ENCODE measurements at regions not wholly inside any gene's neighbourhood (a gene's known extent, or its start where the extent isn't known, plus 50 kb on each side); places are given as distances from the start of the nearest gene placed in this dataset.

DNA sequence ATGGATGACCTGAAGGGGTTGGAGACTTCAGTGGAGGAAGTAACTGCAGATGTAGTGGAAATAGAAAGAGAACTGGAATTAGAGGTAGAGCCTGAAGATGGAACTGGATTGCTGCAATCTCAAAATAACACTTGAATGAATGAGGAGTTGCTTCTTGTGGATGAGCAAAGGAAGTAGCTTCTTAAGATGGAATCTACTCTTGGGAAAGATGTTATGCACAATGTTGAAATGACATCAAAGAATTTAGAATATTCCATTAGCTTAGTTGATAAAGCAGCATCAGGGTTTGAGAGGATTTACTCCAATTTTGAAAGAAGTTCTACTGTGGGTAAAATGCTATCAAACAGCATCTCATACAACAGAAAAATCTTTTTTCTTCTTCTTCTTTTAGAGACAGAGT, 186.4 kb upstream of the PRKD1 start:
- H3K36me3 ChIP-seq (ENCODE audit: control insufficient read depth, insufficient read depth, low read length), result no peaks in the 10 kb centered on the region
- no peaks in the 10 kb centered on the region for H3K4me1 Mint-ChIP-seq
- H3K27ac ChIP-seq (ENCODE audit: insufficient read depth, low read length, poor library complexity, severe bottlenecking), result no peak overlapping the region
- no peak for DNase-seq
- no peaks in the 10 kb centered on the region for H3K9me3 ChIP-seq (ENCODE audit: control insufficient read depth in 2 of 2, low read length in 2 of 2)
- H3K4me3 Mint-ChIP-seq, result no peak overlapping the region
- no peak for ATAC-seq (ENCODE audit: low read depth in 2 of 2)
- H3K27me3 Mint-ChIP-seq, result no peaks in the 10 kb centered on the region
- no peak overlapping the region for H3K27ac Mint-ChIP-seq
- no peaks in the 10 kb centered on the region for H3K4me1 ChIP-seq (ENCODE audit: control insufficient read depth, insufficient read depth, low read length, poor library complexity, severe bottlenecking)
- H3K27me3 ChIP-seq (ENCODE audit: control insufficient read depth, insufficient read depth, low read length), result no peaks in the 10 kb centered on the region
- no peaks in the 10 kb centered on the region for H3K36me3 Mint-ChIP-seq
- peaks cover 0 to 7% (median 3%) of the 10 kb centered on the region in 7 donors for H3K9me3 Mint-ChIP-seq
- H3K4me3 ChIP-seq (ENCODE audit: low read depth, low read length), result no peak overlapping the region

- H3K4me1 Mint-ChIP-seq, result no peaks in the 10 kb centered on the region
- ATAC-seq (ENCODE audit: low read depth in 2 of 2), result no peak
- peaks cover 0 to 7% (median 3%) of the 10 kb centered on the region in 7 donors for H3K9me3 Mint-ChIP-seq
Observed at GRCh38 chr14:30115756-30116155, 188.1 kb upstream of the PRKD1 start.

GRCh38 chr14:30118992-30119640, 191.5 kb upstream of the PRKD1 start:
- no peak overlapping the region for H3K4me3 ChIP-seq (ENCODE audit: low read depth, low read length)
- Mint-ChIP-seq H3K9me3 (peaks cover 0 to 4% (median 0%) of the 10 kb centered on the region in 7 donors), H3K4me1 (no peaks in the 10 kb centered on the region), H3K27me3 (peaks cover 4% of the 10 kb centered on the region), H3K27ac (no peak overlapping the region), H3K4me3 (no peak overlapping the region), H3K36me3 (no peaks in the 10 kb centered on the region)
- H3K9me3 ChIP-seq (ENCODE audit: control insufficient read depth in 2 of 2, low read length in 2 of 2), result no peaks in the 10 kb centered on the region
- no peaks in the 10 kb centered on the region for H3K36me3 ChIP-seq (ENCODE audit: control insufficient read depth, insufficient read depth, low read length)
- no peaks in the 10 kb centered on the region for H3K4me1 ChIP-seq (ENCODE audit: control insufficient read depth, insufficient read depth, low read length, poor library complexity, severe bottlenecking)
- ATAC-seq (ENCODE audit: low read depth in 2 of 2) (no peak), DNase-seq (no peak)
- H3K27ac ChIP-seq (ENCODE audit: insufficient read depth, low read length, poor library complexity, severe bottlenecking), result no peak overlapping the region
- H3K27me3 ChIP-seq (ENCODE audit: control insufficient read depth, insufficient read depth, low read length), result no peaks in the 10 kb centered on the region

More at GRCh38 chr14:30115756-30116155, 188.1 kb upstream of the PRKD1 start:
- no peak for DNase-seq
- Mint-ChIP-seq H3K4me3 (no peak overlapping the region), H3K27ac (no peak overlapping the region), H3K36me3 (no peaks in the 10 kb centered on the region), H3K27me3 (peaks cover 4% of the 10 kb centered on the region)
- no peaks in the 10 kb centered on the region for H3K4me1 ChIP-seq (ENCODE audit: control insufficient read depth, insufficient read depth, low read length, poor library complexity, severe bottlenecking)
- no peak overlapping the region for H3K4me3 ChIP-seq (ENCODE audit: low read depth, low read length)
- H3K27me3 ChIP-seq (ENCODE audit: control insufficient read depth, insufficient read depth, low read length), result no peaks in the 10 kb centered on the region
- no peaks in the 10 kb centered on the region for H3K36me3 ChIP-seq (ENCODE audit: control insufficient read depth, insufficient read depth, low read length)
- no peak overlapping the region for H3K27ac ChIP-seq (ENCODE audit: insufficient read depth, low read length, poor library complexity, severe bottlenecking)
- H3K9me3 ChIP-seq (ENCODE audit: control insufficient read depth in 2 of 2, low read length in 2 of 2), result no peaks in the 10 kb centered on the region

DNA sequence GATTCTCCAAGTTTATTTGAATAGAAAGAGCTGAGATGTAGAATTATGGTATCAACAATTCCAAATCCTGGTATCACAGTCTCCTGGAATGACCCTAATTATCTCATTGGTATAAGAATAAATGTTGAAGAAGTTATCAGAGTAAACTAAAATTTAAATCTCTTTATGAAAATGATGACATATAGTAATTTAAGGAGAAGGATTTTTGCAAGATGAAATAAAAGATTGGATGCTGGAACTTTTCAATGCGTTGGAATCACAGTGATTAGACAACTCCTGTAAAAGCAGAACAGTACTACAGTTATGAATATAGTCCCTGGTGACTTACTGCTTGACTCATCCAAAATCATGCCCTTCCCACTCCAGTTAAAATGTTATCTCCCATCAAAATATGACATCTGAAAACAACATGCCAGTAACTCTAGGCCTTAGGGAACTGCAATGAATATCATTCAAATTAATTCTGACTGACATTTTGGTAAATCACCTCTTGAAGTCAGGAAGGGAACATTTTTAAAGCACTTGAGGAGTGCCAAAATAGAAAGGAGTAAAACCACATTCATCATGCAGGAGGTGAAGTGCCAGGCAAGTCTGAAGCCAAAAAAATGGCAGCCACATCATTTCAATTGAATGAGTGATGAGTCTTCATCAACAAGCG, 197.8 kb upstream of the PRKD1 start:
- H3K4me3 ChIP-seq (ENCODE audit: low read depth, low read length), result no peak overlapping the region
- ATAC-seq (ENCODE audit: low read depth in 2 of 2), result no peak
- no peaks in the 10 kb centered on the region for H3K27me3 Mint-ChIP-seq

DNA sequence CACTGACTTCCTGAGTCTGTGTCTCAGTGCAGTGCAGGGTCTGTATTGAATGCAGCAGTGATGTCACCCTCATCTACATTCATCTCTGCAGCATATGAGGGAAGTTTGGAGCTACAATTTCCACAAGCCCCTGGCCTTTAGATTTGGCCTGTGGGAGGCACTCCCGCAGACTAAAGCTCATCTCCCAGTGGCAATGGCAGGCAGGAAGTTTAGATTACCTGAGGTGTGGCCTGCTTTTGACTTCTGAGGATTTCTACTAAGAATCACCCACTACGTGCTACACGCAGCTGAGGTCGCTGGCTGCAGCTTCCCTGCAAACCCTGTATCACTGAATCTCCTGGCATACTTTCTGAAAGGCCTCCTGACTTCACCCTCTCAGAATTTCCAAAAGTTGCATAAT, 202.2 kb upstream of the PRKD1 start:
- H3K27me3 ChIP-seq (ENCODE audit: control insufficient read depth, insufficient read depth, low read length), result no peaks in the 10 kb centered on the region
- no peak overlapping the region for H3K27ac ChIP-seq (ENCODE audit: insufficient read depth, low read length, poor library complexity, severe bottlenecking)
- Mint-ChIP-seq H3K27ac (no peak overlapping the region), H3K4me1 (no peaks in the 10 kb centered on the region), H3K36me3 (no peaks in the 10 kb centered on the region), H3K4me3 (no peak overlapping the region), H3K27me3 (no peaks in the 10 kb centered on the region), H3K9me3 (peaks cover 0 to 4% (median 0%) of the 10 kb centered on the region in 7 donors)
- H3K36me3 ChIP-seq (ENCODE audit: control insufficient read depth, insufficient read depth, low read length), result no peaks in the 10 kb centered on the region
- no peak for ATAC-seq (ENCODE audit: low read depth in 2 of 2)
- H3K4me3 ChIP-seq (ENCODE audit: low read depth, low read length), result no peak overlapping the region
- H3K4me1 ChIP-seq (ENCODE audit: control insufficient read depth, insufficient read depth, low read length, poor library complexity, severe bottlenecking), result no peaks in the 10 kb centered on the region
- H3K9me3 ChIP-seq (ENCODE audit: control insufficient read depth in 2 of 2, low read length in 2 of 2), result no peaks in the 10 kb centered on the region
- DNase-seq, result no peak

More for the DNA sequence above, 197.8 kb upstream of the PRKD1 start:
- no peaks in the 10 kb centered on the region for H3K4me1 ChIP-seq (ENCODE audit: control insufficient read depth, insufficient read depth, low read length, poor library complexity, severe bottlenecking)
- H3K4me1 Mint-ChIP-seq, result no peaks in the 10 kb centered on the region
- H3K27me3 ChIP-seq (ENCODE audit: control insufficient read depth, insufficient read depth, low read length), result no peaks in the 10 kb centered on the region
- no peak overlapping the region for H3K27ac Mint-ChIP-seq
- no peak for DNase-seq
- no peaks in the 10 kb centered on the region for H3K36me3 Mint-ChIP-seq
- H3K27ac ChIP-seq (ENCODE audit: insufficient read depth, low read length, poor library complexity, severe bottlenecking), result no peak overlapping the region
- H3K36me3 ChIP-seq (ENCODE audit: control insufficient read depth, insufficient read depth, low read length), result no peaks in the 10 kb centered on the region
- H3K9me3 ChIP-seq (ENCODE audit: control insufficient read depth in 2 of 2, low read length in 2 of 2), result no peaks in the 10 kb centered on the region
- H3K4me3 Mint-ChIP-seq, result no peak overlapping the region
- peaks cover 0 to 7% (median 0%) of the 10 kb centered on the region in 7 donors for H3K9me3 Mint-ChIP-seq

GRCh38 chr14:30131581-30132097, 204.0 kb upstream of the PRKD1 start:
- no peak for ATAC-seq (ENCODE audit: low read depth in 2 of 2)
- no peak overlapping the region for H3K27ac ChIP-seq (ENCODE audit: insufficient read depth, low read length, poor library complexity, severe bottlenecking)
- no peak overlapping the region for H3K4me3 Mint-ChIP-seq
- H3K9me3 Mint-ChIP-seq, result peaks cover 0 to 4% (median 0%) of the 10 kb centered on the region in 7 donors
- no peaks in the 10 kb centered on the region for H3K27me3 Mint-ChIP-seq
- H3K9me3 ChIP-seq (ENCODE audit: control insufficient read depth in 2 of 2, low read length in 2 of 2), result no peaks in the 10 kb centered on the region
- no peak overlapping the region for H3K4me3 ChIP-seq (ENCODE audit: low read depth, low read length)
- no peak for DNase-seq
- no peaks in the 10 kb centered on the region for H3K4me1 ChIP-seq (ENCODE audit: control insufficient read depth, insufficient read depth, low read length, poor library complexity, severe bottlenecking)
- no peak overlapping the region for H3K27ac Mint-ChIP-seq
- H3K36me3 Mint-ChIP-seq, result no peaks in the 10 kb centered on the region
- H3K27me3 ChIP-seq (ENCODE audit: control insufficient read depth, insufficient read depth, low read length), result no peaks in the 10 kb centered on the region
- no peaks in the 10 kb centered on the region for H3K4me1 Mint-ChIP-seq
- no peaks in the 10 kb centered on the region for H3K36me3 ChIP-seq (ENCODE audit: control insufficient read depth, insufficient read depth, low read length)

GRCh38 chr14:30132196-30132595, 204.5 kb upstream of the PRKD1 start:
- DNase-seq, result no peak
- H3K36me3 Mint-ChIP-seq, result no peaks in the 10 kb centered on the region
- no peaks in the 10 kb centered on the region for H3K4me1 Mint-ChIP-seq
- no peaks in the 10 kb centered on the region for H3K36me3 ChIP-seq (ENCODE audit: control insufficient read depth, insufficient read depth, low read length)
- peaks cover 0 to 2% (median 0%) of the 10 kb centered on the region in 7 donors for H3K9me3 Mint-ChIP-seq
- H3K9me3 ChIP-seq (ENCODE audit: control insufficient read depth in 2 of 2, low read length in 2 of 2), result no peaks in the 10 kb centered on the region
- H3K27ac ChIP-seq (ENCODE audit: insufficient read depth, low read length, poor library complexity, severe bottlenecking), result no peak overlapping the region
- H3K27ac Mint-ChIP-seq, result no peak overlapping the region
- no peaks in the 10 kb centered on the region for H3K4me1 ChIP-seq (ENCODE audit: control insufficient read depth, insufficient read depth, low read length, poor library complexity, severe bottlenecking)
- H3K27me3 ChIP-seq (ENCODE audit: control insufficient read depth, insufficient read depth, low read length), result no peaks in the 10 kb centered on the region
- ATAC-seq (ENCODE audit: low read depth in 2 of 2), result no peak
- H3K27me3 Mint-ChIP-seq, result no peaks in the 10 kb centered on the region
- no peak overlapping the region for H3K4me3 Mint-ChIP-seq
- H3K4me3 ChIP-seq (ENCODE audit: low read depth, low read length), result no peak overlapping the region

GRCh38 chr14:30134936-30135335, 207.3 kb upstream of the PRKD1 start:
- ATAC-seq (ENCODE audit: low read depth in 2 of 2), result no peak
- H3K27ac Mint-ChIP-seq, result no peak overlapping the region

More at GRCh38 chr14:30134936-30135335, 207.3 kb upstream of the PRKD1 start:
- Mint-ChIP-seq H3K36me3 (no peaks in the 10 kb centered on the region), H3K9me3 (peaks cover 0 to 7% (median 0%) of the 10 kb centered on the region in 7 donors), H3K4me3 (no peak overlapping the region), H3K4me1 (no peaks in the 10 kb centered on the region), H3K27me3 (no peaks in the 10 kb centered on the region)
- no peaks in the 10 kb centered on the region for H3K27me3 ChIP-seq (ENCODE audit: control insufficient read depth, insufficient read depth, low read length)
- no peak for DNase-seq
- H3K36me3 ChIP-seq (ENCODE audit: control insufficient read depth, insufficient read depth, low read length), result no peaks in the 10 kb centered on the region
- H3K27ac ChIP-seq (ENCODE audit: insufficient read depth, low read length, poor library complexity, severe bottlenecking), result no peak overlapping the region
- no peak overlapping the region for H3K4me3 ChIP-seq (ENCODE audit: low read depth, low read length)
- peaks cover 0 to 2% of the 10 kb centered on the region in 2 experiments for H3K9me3 ChIP-seq (ENCODE audit: control insufficient read depth in 2 of 2, low read length in 2 of 2)
- H3K4me1 ChIP-seq (ENCODE audit: control insufficient read depth, insufficient read depth, low read length, poor library complexity, severe bottlenecking), result no peaks in the 10 kb centered on the region
